Endodermal cell (in vitro differentiated cells): ENCODE measurements at regions not wholly inside any gene's neighbourhood (a gene's known extent, or its start where the extent isn't known, plus 50 kb on each side); places are given as distances from the start of the nearest gene placed in this dataset.

Experiments
- DNase-seq: peaks from one replicate; pipeline ENCODE4 v3.0.0-alpha.2; 2017
- H3K27ac ChIP-seq: 2 replicates; pipeline ENCODE4 v1.5.1; 2013; ENCODE audit warnings: mild to moderate bottlenecking, low read depth, low read length, moderate library complexity
- H3K27me3 ChIP-seq: 2 replicates; pipeline ENCODE4 v1.6.1; 2013; ENCODE audit warnings: mild to moderate bottlenecking, low read length, moderate library complexity; ENCODE audit not compliant: insufficient read depth, control insufficient read depth, poor library complexity, severe bottlenecking
- H3K36me3 ChIP-seq: 2 replicates; pipeline ENCODE4 v1.7.0; 2013; ENCODE audit warnings: mild to moderate bottlenecking, low read length, moderate library complexity; ENCODE audit not compliant: control insufficient read depth, insufficient read depth
- H3K4me1 ChIP-seq: one replicate; pipeline ENCODE4 v1.7.0; 2013; ENCODE audit warnings: low read length; ENCODE audit not compliant: control insufficient read depth, insufficient read depth
- H3K4me3 ChIP-seq: 2 replicates; pipeline ENCODE4 v1.5.1; 2013; ENCODE audit warnings: mild to moderate bottlenecking, low read length, moderate library complexity
- H3K9ac ChIP-seq: 2 replicates; pipeline ENCODE4 v1.6.1; 2013; ENCODE audit warnings: mild to moderate bottlenecking, low read length, moderate library complexity; ENCODE audit not compliant: poor library complexity, severe bottlenecking; ENCODE audit errors: extremely low read depth
- H3K9me3 ChIP-seq: 2 replicates; pipeline ENCODE4 v1.6.1; 2013; ENCODE audit warnings: mild to moderate bottlenecking, low read length, moderate library complexity; ENCODE audit not compliant: control insufficient read depth
- H3K27ac Mint-ChIP-seq: 2 replicates; pipeline ENCODE4 v1.8.0; 2020; ENCODE audit warnings: mixed read lengths
- H3K27me3 Mint-ChIP-seq: 2 replicates; pipeline ENCODE4 v1.8.0; 2021; ENCODE audit warnings: mild to moderate bottlenecking, mixed read lengths; ENCODE audit not compliant: insufficient read depth
- H3K36me3 Mint-ChIP-seq: 2 replicates; pipeline ENCODE4 v1.8.0; 2020; ENCODE audit warnings: low read depth, mixed read lengths
- H3K4me1 Mint-ChIP-seq: 2 replicates; pipeline ENCODE4 v1.8.0; 2020; ENCODE audit warnings: mixed read lengths
- H3K4me3 Mint-ChIP-seq: 2 replicates; pipeline ENCODE4 v1.8.0; 2020; ENCODE audit warnings: mild to moderate bottlenecking, moderate library complexity, mixed read lengths
- H3K9me3 Mint-ChIP-seq: 2 replicates; pipeline ENCODE4 v1.8.0; 2020; ENCODE audit warnings: mild to moderate bottlenecking, mixed read lengths
- CTCF ChIP-seq: fragments of 200-600 bp; sonication (generic); conservative IDR thresholded peaks from 2 replicates; pipeline ENCODE4 v1.5.0; 2021; ENCODE audit warnings: antibody characterized with exemption, mild to moderate bottlenecking
- WGBS, 2 experiments: methylation state at CpG; one replicate each; pipeline versions ENCODE4 v1.1.5 to v1.1.7; 2013; ENCODE audit warnings: missing lambda C conversion rate in 2 of 2, mixed read lengths in 1 of 2; ENCODE audit not compliant: insufficient coverage in 1 of 2, insufficient read length in 1 of 2; 5-methylcytosine and 5-hydroxymethylcytosine counted together

GRCh38 chr5:87094833-87095232 lies 172.8 kb upstream of the RASA1 start:
- H3K27me3 ChIP-seq: no peaks in the 10 kb centered on the region
- Mint-ChIP-seq H3K27me3 (no peaks in the 10 kb centered on the region), H3K4me3 (no peak overlapping the region), H3K4me1 (no peaks in the 10 kb centered on the region), H3K9me3 (no peaks in the 10 kb centered on the region), H3K27ac (no peak overlapping the region), H3K36me3 (no peaks in the 10 kb centered on the region)
- 80 to 95% methylated on average over 1 to 4 of the region's 4 CpGs for WGBS, 2 experiments
- H3K4me1 ChIP-seq: no peaks in the 10 kb centered on the region
- H3K27ac ChIP-seq: no peak overlapping the region
- no peak for TF ChIP-seq CTCF
- H3K9ac ChIP-seq: no peak overlapping the region
- H3K4me3 ChIP-seq: no peak overlapping the region
- no peak for DNase-seq
- H3K9me3 ChIP-seq: no peaks in the 10 kb centered on the region
- H3K36me3 ChIP-seq: no peaks in the 10 kb centered on the region

- H3K4me1 ChIP-seq: no peaks in the 10 kb centered on the region
- no peaks in the 10 kb centered on the region for H3K27me3 Mint-ChIP-seq
- H3K36me3 Mint-ChIP-seq: no peaks in the 10 kb centered on the region
- H3K27ac Mint-ChIP-seq: no peak overlapping the region
- H3K4me1 Mint-ChIP-seq: no peaks in the 10 kb centered on the region
- no peak overlapping the region for H3K4me3 ChIP-seq
- H3K36me3 ChIP-seq: no peaks in the 10 kb centered on the region
- no peaks in the 10 kb centered on the region for H3K27me3 ChIP-seq
- no peaks in the 10 kb centered on the region for H3K9me3 ChIP-seq
- WGBS, 2 experiments: 83 to 88% methylated on average over 1 of the region's 1 CpG
- H3K9me3 Mint-ChIP-seq: no peaks in the 10 kb centered on the region
- H3K9ac ChIP-seq: no peak overlapping the region
- H3K27ac ChIP-seq: no peak overlapping the region
- TF ChIP-seq CTCF: no peak
- DNase-seq: no peak
- H3K4me3 Mint-ChIP-seq: no peak overlapping the region
These were observed 171.9 kb upstream of the RASA1 start for GRCh38 chr5:87095787-87096186.

- H3K9me3 ChIP-seq: no peaks in the 10 kb centered on the region
- H3K36me3 ChIP-seq: no peaks in the 10 kb centered on the region
- H3K4me3 Mint-ChIP-seq: no peak overlapping the region
- no peaks in the 10 kb centered on the region for H3K9me3 Mint-ChIP-seq
- no peaks in the 10 kb centered on the region for H3K4me1 Mint-ChIP-seq
- DNase-seq: no peak
- TF ChIP-seq CTCF: no peak
- 100% methylated on average over 2 of the region's 2 CpGs; no CpG with 5 or more reads in 1 of the 2 experiments for WGBS, 2 experiments
- no peak overlapping the region for H3K9ac ChIP-seq
- H3K27me3 Mint-ChIP-seq: no peaks in the 10 kb centered on the region
- no peaks in the 10 kb centered on the region for H3K27me3 ChIP-seq
- H3K4me1 ChIP-seq: no peaks in the 10 kb centered on the region
- no peaks in the 10 kb centered on the region for H3K36me3 Mint-ChIP-seq
- H3K27ac Mint-ChIP-seq: no peak overlapping the region
- no peak overlapping the region for H3K4me3 ChIP-seq
- no peak overlapping the region for H3K27ac ChIP-seq
These were observed 170.0 kb upstream of the RASA1 start for GRCh38 chr5:87097664-87098063.
